HG03469 (cell line): ENCODE measurements at regions not wholly inside any gene's neighbourhood (a gene's known extent, or its start where the extent isn't known, plus 50 kb on each side); places are given as distances from the start of the nearest gene placed in this dataset.

Experiments
- ATAC-seq: cut with Tn5 transposase; IDR thresholded peaks from one replicate; pipeline ENCODE4 v1.9.1; 2021; ENCODE audit warnings: mild to moderate bottlenecking, moderate library complexity, moderate number of reproducible peaks; ENCODE audit not compliant: unreplicated experiment

DNA sequence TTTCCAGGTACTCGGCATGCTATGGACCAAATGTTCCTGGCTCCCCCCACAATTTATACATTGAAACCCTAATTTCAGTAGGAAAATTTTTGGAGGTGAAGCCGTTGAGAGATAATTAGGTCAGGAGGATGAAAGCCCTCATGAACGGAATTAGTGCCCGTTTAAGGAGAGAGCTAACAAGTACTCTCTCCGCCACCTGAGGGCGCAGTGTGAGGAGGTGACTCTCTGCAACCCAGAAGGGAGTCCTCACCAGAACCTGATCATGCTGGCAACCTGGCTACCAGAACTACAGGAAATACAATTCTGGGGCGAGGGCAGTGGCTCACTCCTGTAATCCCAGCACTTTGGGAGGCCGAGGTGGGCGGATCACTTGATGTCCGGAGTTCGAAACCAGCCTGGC is 397.8 kb downstream of the SLITRK5 start:
- ATAC-seq, result no peak

DNA sequence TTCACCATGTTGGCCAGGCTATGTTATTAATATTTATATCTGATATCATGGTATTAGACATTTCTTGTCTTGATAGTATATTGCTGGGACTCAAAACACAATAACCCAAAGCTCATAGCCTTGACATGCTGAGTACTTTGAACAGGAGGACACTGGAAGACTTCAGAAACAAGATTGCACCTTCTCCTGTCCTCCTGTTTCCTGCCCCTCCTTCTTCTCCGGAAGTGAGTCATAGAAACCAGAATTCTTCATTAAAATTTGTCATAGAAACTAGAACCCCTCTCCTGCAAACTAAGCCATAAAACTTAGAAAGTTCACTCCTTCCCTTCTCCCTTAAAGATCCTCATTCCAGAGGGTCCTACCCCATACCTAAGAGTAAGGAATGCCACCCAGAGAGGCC is 400.2 kb downstream of the SLITRK5 start:
- ATAC-seq, result no peak

- ATAC-seq, result no peak
Observed at GRCh38 chr13:88074794-88075510, 403.8 kb downstream of the SLITRK5 start.

- no peak for ATAC-seq
Observed at GRCh38 chr13:88085036-88085435, 413.9 kb downstream of the SLITRK5 start.

DNA sequence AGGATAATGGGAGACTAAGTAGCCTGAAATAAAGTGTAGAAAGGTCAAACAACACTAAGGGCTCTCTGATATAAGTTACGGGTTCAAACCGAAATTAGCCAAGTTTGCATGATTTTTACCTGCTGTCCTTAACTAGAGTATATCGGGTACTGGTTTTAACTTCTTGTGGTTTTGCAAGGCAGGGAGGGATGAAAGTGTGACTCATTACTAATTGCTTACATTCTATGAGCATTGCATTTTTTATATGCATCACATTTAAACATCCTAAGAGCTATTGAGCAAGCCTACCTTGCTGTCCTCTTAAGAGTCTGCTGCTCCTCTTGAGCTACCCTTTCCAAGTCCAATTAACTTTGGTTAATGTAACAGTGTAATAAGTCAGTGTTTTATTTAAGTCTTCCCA is 415.4 kb downstream of the SLITRK5 start:
- no peak for ATAC-seq

GRCh38 chr13:88097541-88097940 is 426.4 kb downstream of the SLITRK5 start:
- ATAC-seq, result no peak

DNA sequence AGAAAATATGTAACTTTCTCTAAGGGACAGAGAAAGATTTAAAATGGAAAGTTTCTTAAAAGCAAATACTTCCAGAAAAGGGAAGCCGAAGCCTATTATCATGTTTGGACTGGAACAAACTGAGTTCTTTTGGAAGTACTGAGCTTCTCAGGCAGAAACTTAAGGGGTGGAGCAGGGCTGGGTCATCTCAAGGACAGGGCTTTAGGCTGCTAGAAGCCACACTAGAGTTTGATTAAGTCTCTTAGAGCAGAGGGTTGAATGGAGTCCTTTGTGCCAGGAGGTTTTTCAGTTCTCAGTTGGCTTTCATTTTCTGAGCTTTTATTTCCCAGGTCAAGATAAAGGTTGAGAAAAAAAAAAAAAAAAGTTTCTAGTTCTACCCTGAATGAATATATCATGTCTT is 432.7 kb downstream of the SLITRK5 start:
- no peak for ATAC-seq

DNA sequence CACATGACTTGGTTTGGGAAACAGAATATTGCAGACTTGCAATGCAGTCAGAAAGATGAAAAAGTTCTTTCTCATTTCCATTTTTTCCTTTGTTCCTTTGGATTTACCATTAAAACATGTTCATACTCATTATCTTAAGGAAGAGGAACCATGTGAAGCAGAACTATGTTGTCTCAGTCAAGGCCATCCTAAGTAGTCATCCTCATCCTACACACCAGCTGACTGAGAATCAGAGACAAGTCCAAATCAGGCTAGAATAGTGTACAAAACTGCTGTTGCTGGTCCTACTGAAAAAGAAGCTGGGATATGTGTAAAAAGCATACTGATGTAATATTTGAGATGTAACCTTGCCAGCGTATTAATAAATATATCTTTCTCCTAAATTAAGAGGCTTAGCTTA is 433.4 kb downstream of the SLITRK5 start:
- no peak for ATAC-seq

- ATAC-seq, result no peak
Observed at GRCh38 chr13:88107570-88107969, 436.4 kb downstream of the SLITRK5 start.

- no peak for ATAC-seq
Observed at GRCh38 chr13:88112526-88112925, 441.4 kb downstream of the SLITRK5 start.

- no peak for ATAC-seq
Observed at GRCh38 chr13:88115976-88116375, 444.8 kb downstream of the SLITRK5 start.

DNA sequence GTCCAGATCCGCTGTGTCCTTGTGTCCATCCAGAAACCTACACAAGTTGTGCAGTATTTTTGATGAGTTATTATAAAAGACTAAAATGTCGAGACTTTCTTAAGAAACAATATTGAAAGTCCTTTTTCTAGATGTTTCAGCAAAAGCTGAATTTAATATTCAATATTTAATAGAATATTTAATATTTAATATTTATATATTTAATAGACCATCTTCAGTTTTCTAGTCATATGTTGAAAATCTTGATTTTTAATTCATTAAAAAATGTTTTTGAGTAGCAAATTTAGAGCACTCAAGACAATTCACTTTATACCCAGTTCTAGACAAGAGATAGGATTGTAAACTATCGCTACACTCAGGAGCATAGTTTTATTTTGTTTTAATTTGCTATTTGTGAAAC is 447.8 kb downstream of the SLITRK5 start:
- no peak for ATAC-seq

- no peak for ATAC-seq
Observed at GRCh38 chr13:88124142-88124541, 453.0 kb downstream of the SLITRK5 start.

- ATAC-seq, result no peak
Observed at GRCh38 chr13:88125055-88125454, 453.9 kb downstream of the SLITRK5 start.

GRCh38 chr13:88136098-88136790 is 465.1 kb downstream of the SLITRK5 start:
- ATAC-seq, result no peak

DNA sequence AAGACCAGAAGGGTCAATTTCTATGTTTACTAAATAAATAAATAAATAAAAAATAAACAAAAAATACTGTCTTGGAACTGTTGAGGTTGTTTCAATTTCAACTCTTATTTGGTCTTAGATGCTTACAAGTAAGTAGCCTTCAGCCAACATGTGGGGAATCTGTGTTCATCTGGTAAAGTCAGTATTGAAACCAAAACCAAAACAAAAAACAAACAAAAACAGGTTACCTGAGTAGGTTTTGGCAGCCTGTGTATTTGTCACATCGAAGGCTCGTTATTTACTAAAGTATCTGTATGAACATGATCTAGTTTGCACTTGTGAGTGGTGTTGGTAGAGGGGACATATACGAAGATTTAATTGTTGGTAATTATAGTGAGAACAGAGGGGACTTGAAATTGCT is 471.5 kb downstream of the SLITRK5 start:
- no peak for ATAC-seq

DNA sequence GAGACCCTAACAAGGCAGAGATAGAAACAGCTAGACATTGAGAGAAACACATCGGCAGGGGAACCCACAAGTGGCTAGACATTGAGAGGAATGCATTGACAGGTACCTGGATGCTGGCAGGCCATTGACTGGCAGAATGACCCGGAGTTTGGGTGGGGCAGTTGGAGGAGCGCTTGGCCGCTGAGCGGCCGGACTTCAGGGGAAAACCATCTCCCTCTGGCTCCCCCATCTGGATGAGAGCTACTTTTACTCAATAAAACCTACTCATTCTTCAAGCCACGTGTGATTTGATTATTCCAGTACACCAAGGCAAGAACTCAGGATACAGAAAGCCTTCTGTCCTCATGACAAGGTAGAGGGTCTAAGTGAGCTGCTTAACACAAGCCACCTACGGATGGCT is 473.4 kb downstream of the SLITRK5 start:
- no peak for ATAC-seq

DNA sequence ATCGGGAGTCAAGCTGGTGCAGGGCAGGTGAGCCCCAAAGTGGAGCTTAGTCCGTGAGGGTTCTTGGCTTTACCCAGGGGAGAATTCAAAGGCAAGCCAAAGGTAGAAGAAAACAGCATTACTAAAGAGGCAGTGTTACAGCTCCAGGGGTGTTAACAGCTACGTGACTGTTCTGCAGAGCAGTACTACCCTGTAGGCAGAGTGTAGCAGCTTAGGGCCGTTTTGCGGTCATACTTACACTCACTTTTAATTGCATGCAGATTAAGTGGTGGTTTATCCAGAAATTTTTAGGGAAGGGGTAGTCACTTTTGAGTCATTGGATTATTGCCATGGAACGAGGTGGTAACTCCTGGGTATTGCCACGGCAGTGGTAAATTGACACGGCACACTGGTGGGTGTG is 482.2 kb downstream of the SLITRK5 start:
- no peak for ATAC-seq

DNA sequence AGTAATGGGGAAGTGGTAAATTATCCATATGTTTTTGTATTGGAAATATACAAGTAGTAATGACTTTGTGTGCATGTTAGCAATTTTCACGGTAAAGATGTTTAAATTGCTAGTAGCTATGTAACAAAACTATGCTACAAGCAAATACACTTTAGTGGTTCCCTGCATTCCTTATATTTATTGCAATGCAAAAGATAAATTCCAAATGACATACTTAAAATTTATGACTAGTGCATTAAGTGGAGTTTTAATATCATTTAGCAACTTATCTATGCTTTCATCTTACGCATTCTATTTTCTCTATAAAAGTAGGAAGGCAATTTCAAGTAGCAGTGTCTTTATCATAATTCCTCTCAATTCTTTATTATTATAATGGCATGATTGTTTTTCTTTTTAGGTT is 482.8 kb downstream of the SLITRK5 start:
- no peak for ATAC-seq

DNA sequence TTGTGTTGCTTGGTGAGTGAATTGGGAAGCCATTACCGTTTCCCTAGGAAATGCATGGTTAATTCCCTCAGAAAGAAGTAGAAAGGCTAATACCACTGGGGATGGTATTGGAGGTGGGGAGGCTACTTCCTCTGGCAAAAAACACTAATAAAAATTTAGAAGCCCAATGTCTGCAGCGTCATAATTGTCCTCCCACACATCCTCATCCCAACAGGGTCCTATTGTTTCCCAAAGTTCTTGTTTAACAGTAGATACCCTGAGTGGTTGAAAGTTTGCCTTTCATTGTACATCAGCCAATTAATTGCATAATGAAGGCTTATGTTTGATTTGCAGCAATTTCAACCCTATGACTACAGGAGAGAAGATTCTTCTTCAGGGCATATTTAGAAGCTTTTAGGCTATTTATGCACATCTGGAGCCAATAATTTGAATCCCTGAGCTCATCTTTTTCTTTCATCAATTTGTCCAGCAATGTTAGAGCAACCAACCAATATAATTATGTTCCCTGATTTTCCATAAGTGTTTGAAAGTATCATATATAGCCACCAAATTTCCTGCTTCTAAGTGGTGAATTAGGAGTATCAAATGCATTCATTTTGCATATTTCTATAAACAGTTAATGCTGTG is 491.0 kb downstream of the SLITRK5 start:
- ATAC-seq, result no peak

DNA sequence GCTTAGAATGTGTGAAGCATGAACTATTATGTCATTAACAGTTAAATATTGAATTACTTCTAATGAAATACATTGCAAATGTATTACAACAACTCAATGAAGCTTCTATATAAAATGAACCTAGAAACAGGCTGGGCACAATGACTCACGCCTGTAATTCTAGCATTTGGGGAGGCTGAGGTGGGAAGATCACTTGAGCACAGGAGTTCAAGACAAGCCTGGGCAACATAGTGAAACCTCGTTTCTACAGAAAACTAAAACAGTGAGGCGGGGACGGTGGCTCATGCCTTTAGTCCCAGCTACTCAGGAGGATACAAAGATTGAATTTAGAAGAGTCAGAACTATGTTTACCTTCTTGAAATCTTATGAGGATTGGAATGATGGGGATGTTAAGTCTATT is 505.1 kb downstream of the SLITRK5 start:
- ATAC-seq, result no peak

GRCh38 chr13:88183440-88183839 is 512.3 kb downstream of the SLITRK5 start:
- ATAC-seq, result no peak
